NT2/D1 (cell line): ENCODE measurements at regions not wholly inside any gene's neighbourhood (a gene's known extent, or its start where the extent isn't known, plus 50 kb on each side); places are given as distances from the start of the nearest gene placed in this dataset.
"Not testable (repeated sequence)": the region's sequence is repeated elsewhere in the genome, so short reads cannot be mapped to it uniquely, and the experiment has no call there.

Source experiments
- YY1 ChIP-seq: IDR thresholded peaks from 2 replicates; pipeline ENCODE4 v1.6.1; 2011; ENCODE audit not compliant: insufficient read length, insufficient read depth
- ZNF274 ChIP-seq: IDR thresholded peaks from 2 replicates; pipeline ENCODE4 v1.6.1; 2011; ENCODE audit warnings: mild to moderate bottlenecking, low read depth, low read length

GRCh38 chr1:233472796-233473195 lies 141.1 kb upstream of the KCNK1 start:
- not testable (repeated sequence) for TF ChIP-seq ZNF274, YY1
